ENCODE measurements at regions not wholly inside any gene's neighbourhood (a gene's known extent, or its start where the extent isn't known, plus 50 kb on each side); places are given as distances from the start of the nearest gene placed in this dataset.

DNA sequence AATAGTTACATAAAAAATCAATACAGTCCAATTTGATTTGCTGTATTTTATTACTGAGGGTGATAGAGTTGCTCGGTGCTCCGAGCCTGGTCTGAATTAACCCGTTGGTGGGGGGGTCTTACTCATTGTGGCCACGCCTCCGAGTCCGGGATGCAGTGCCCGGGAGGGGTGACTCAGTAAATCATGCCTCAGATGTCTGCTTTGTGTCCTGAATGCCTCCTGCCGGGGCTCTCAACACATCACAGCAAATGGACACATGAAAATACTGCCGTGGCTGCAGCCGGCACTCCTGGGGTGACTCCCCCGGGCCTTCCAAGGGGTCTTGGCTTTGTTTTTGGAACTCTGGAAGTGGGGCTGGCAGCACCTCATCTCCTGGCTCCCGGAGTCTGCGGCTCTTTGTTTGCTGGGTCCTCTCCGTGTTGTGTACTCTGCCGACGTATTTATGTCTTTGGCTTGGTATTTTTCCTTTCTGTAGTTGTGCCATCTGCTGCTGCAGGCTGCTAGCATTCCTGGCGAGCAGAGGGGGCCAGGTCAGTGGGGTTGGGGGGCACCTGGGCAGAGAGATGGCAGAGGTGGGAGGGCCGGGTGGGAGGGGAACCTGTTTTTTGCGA lies 129.0 kb downstream of the AACS start:
- TF ChIP-seq CTCF (conservative IDR thresholded peaks at IDR 0.05; ENCODE audit: low read depth in 2 of 2) (no peak), EZH2phosphoT487 (IDR thresholded peaks at IDR 0.05; ENCODE audit: unreplicated experiment) (no peak), POLR2AphosphoS5 (IDR thresholded peaks at IDR 0.05; ENCODE audit: low read depth) (no peak), NANOG (IDR thresholded peaks at IDR 0.05; ENCODE audit: borderline replicate concordance) (no peak)
